Activated naive CD4-positive, alpha-beta T cell treated with anti-CD3 and anti-CD28 coated beads, Interleukin-2, amount 50 U/mL, for 24 hours (primary cell): ENCODE measurements at regions not wholly inside any gene's neighbourhood (a gene's known extent, or its start where the extent isn't known, plus 50 kb on each side); places are given as distances from the start of the nearest gene placed in this dataset.
"Not testable (repeated sequence)": the region's sequence is repeated elsewhere in the genome, so short reads cannot be mapped to it uniquely, and the experiment has no call there.

Experiments
- H3K27ac Mint-ChIP-seq: one replicate; pipeline ENCODE4 v1.8.0; 2021; ENCODE audit warnings: mild to moderate bottlenecking, mixed read lengths
- H3K27me3 Mint-ChIP-seq: one replicate; pipeline ENCODE4 v1.8.0; 2021; ENCODE audit warnings: mixed read lengths
- H3K36me3 Mint-ChIP-seq: one replicate; pipeline ENCODE4 v1.8.0; 2021; ENCODE audit warnings: mixed read lengths
- H3K4me1 Mint-ChIP-seq: one replicate; pipeline ENCODE4 v1.8.0; 2021; ENCODE audit warnings: mixed read lengths
- H3K4me3 Mint-ChIP-seq: one replicate; pipeline ENCODE4 v1.8.0; 2021; ENCODE audit warnings: mild to moderate bottlenecking, mixed read lengths
- H3K9me3 Mint-ChIP-seq: one replicate; pipeline ENCODE4 v1.8.0; 2021; ENCODE audit warnings: mixed read lengths

DNA sequence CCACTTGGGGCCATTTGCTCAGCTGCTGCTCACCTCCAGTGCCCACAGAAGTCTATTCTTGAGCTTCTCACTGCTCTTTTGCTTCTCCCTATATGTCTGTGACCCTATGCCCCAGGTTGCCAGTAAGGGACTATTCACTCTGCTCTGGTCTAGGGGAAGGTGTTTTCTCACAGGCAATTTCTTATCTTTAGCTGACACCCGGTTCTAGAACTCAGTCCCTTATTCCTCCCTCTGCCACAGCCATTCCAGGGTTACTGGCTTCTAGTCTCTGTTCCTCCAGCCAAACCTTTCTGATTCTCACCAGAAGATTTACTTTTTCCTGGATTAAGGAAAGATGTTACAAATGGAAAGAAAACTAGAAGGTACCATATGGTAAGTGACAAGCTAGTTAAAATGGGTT is 574.0 kb downstream of the NTRK3 start:
- peaks cover 3% of the 10 kb centered on the region for H3K36me3 Mint-ChIP-seq
- peaks cover 45% of the 10 kb centered on the region for H3K4me1 Mint-ChIP-seq
- no peak overlapping the region for H3K27ac Mint-ChIP-seq
- H3K9me3 Mint-ChIP-seq: peaks cover 12% of the 10 kb centered on the region
- H3K27me3 Mint-ChIP-seq: no peaks in the 10 kb centered on the region
- no peak overlapping the region for H3K4me3 Mint-ChIP-seq

DNA sequence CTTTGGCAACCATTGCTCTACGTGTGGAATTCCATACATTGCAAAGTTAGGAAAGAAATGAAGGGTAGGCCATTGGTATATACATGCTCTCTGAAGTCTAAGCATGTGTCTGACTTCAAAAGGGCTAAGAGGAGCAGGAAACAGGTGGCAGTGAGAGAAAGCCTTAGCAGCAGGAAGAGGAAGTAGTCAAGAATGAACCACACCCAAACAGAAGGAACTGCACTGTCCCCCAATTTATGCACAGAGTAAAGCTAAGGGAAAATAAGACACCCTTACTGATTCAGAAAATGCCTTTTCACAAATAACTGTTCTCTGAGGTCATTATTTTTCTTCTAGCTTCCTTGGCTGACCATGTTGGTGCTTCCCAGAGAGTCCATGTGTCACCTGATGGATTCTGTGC is 575.4 kb downstream of the NTRK3 start:
- Mint-ChIP-seq H3K27me3 (no peaks in the 10 kb centered on the region), H3K9me3 (peaks cover 21% of the 10 kb centered on the region), H3K4me1 (peaks cover 41% of the 10 kb centered on the region), H3K4me3 (peak overlapping the region; percentile 42), H3K27ac (peak overlapping the region; percentile 18), H3K36me3 (peaks cover 8% of the 10 kb centered on the region)

DNA sequence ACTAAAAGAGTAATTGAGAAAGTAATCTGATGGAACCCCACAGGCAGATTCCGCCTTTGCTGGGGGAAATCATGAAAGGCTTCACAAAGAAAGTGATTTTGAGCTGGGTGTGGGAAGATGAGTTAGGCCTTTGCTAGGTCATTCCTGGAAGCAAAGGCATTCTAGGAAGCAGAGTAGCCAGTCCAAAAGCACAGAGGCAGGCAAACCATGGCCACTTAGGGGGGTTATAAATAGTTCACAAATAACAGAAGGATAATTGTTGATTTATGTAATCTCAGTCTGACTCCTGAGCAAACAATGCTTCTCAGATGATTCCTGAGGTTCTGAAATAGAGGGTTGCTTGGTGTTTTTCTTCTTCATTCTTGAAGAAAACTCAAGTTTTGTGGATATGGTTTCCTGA is 576.3 kb downstream of the NTRK3 start:
- no peak overlapping the region for H3K4me3 Mint-ChIP-seq
- H3K27ac Mint-ChIP-seq: no peak overlapping the region
- H3K27me3 Mint-ChIP-seq: no peaks in the 10 kb centered on the region
- peaks cover 41% of the 10 kb centered on the region for H3K4me1 Mint-ChIP-seq
- H3K36me3 Mint-ChIP-seq: peaks cover 8% of the 10 kb centered on the region
- peaks cover 25% of the 10 kb centered on the region for H3K9me3 Mint-ChIP-seq

DNA sequence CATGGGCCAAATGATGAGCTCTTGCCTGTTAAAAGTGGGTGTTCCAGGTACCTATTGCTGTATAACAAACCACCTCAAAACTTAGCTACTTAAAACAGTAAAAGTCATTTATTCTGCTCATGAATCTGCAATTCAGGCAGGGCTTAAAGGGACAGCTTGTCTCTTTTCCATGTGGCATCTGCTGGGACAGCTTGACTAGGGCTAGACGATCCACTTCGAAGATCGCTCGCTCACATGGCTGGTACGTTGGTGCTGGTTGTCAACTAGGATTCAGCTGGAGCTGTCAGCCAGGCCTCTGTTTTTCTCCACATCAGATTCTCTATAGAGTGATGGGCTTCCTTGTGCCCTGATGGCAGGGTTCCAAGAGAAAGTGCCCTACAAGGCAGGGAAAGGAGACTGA is 581.3 kb downstream of the NTRK3 start:
- no peak overlapping the region for H3K27ac Mint-ChIP-seq
- peaks cover 23% of the 10 kb centered on the region for H3K9me3 Mint-ChIP-seq
- no peaks in the 10 kb centered on the region for H3K27me3 Mint-ChIP-seq
- H3K36me3 Mint-ChIP-seq: peaks cover 8% of the 10 kb centered on the region
- peaks cover 7% of the 10 kb centered on the region for H3K4me1 Mint-ChIP-seq
- H3K4me3 Mint-ChIP-seq: no peak overlapping the region

DNA sequence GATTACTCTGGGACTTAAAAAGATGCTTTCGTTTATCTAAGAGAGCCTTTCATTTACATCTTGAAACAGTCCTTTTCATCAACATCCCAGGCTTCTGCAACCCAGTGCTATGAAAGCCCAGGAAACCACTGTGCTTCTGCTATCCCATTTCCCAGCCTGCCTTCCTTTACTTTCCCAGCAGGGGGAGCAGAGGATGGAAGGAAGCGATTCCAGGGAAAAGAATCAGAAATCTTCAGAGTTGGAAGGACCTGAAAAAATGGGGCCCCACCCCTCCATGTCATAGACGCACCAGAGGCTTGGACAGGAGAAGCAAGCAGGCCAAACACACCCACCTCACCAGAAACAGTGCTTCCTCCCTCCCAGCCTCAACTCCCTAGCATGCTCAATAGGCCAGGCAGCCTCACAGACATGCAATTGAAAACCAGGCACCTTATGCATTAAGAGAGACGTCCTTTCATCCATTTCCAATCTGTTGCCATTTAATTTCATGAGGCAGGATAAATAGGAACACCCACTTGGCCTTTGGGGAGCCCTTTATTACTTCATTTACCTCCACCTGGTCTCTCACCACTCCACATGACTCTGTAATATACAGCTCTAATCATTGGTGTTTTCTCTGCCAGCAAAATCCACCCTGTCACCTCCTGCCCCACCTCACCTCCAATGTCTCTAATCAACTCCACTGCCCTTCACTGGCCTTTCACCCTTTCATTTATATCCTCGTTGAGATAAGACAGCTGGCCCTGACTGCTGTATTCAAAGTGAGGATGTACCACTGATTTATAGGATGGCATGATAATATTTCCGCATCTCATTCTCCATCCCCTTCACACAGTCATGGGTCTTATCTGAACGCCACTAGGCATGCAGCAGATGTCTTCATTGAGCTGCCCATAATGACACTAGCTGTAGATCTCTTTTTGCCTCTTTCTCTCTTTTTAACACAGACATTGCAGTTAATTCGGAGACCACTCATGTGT is 583.9 kb downstream of the NTRK3 start:
- H3K9me3 Mint-ChIP-seq: peaks cover 31% of the 10 kb centered on the region

DNA sequence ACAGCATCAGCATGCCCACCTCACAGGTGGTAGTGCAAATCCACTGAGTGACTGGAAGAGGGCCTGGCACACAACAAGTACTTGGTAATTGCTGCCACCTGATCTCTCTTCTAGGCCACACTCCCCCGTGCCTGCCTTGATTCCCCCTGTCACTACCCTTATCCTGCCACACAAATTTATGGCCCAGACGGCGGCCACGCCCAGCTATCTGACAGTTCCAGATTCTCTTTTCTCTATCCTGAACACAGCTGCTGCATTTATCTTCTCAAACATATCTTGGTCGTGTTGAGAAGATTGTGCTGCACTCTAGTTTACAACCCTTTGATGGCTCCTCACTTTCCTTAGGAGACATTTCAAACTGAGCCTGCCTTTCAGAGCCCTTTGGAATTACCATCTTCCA is 585.2 kb downstream of the NTRK3 start:
- Mint-ChIP-seq H3K4me1 (peaks cover 4% of the 10 kb centered on the region), H3K27me3 (no peaks in the 10 kb centered on the region), H3K27ac (peak overlapping the region; percentile 9), H3K4me3 (no peak overlapping the region), H3K9me3 (peaks cover 21% of the 10 kb centered on the region), H3K36me3 (no peaks in the 10 kb centered on the region)

More for the DNA sequence above, 583.9 kb downstream of the NTRK3 start:
- peaks cover 4% of the 10 kb centered on the region for H3K4me1 Mint-ChIP-seq
- peaks cover 6% of the 10 kb centered on the region for H3K36me3 Mint-ChIP-seq
- no peak overlapping the region for H3K4me3 Mint-ChIP-seq
- no peaks in the 10 kb centered on the region for H3K27me3 Mint-ChIP-seq
- H3K27ac Mint-ChIP-seq: no peak overlapping the region

DNA sequence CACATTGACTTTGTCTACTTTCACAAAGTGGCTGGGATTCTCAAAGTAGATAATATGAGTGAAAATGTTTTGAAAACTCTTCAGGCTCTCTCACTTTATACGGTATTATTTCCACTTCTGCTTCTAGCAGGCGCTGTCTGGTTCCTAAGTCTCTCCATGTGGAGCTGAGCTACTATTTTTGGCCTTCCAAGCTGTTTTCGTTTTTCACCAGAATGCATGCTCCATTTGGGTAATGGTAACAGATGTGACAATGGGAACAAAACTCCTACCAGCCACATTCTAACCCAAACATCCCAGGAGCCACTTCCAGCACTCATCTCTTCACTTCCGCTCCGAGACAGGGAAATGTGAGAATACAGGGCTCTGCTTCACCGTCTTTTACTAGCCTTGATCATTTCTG is 586.7 kb downstream of the NTRK3 start:
- Mint-ChIP-seq H3K27me3 (no peaks in the 10 kb centered on the region), H3K4me1 (peaks cover 4% of the 10 kb centered on the region), H3K9me3 (peaks cover 18% of the 10 kb centered on the region), H3K4me3 (no peak overlapping the region), H3K27ac (no peak overlapping the region), H3K36me3 (no peaks in the 10 kb centered on the region)

DNA sequence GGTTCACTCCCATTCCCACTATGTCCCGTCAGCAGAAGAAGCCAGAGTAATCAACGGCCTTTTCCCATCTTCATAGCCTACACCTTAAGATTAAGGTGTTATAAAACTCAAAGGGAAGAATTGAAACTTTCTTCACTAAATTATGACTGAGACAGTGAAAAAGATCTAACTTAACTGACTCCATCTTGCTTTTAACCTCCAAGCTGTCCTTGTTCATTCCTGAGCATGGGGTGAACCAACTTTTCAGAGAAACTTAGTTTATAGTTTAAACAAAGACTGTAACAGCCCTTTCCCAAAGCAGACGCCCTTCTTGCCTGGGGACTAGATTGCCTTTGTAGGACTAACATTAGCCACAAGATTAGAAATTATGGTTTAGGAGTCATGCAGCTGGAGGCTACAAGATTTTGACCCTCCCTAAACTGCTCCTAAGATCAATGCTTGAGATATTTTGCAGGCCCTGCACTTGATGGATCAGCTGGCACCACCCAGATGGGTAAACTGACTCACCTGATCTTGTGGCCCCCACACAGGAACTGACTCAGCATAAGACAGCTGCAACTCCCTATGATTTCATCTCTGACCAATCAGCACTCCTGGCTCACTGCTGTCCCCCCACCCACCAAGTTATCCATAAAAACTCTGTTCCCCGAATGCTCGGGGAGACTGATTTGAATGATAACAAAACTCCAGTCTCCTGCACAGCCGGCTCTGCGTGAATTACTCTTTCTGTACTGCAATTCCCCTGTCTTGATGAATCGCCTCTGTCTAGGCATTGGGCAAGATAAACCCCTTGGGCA is 587.6 kb downstream of the NTRK3 start:
- H3K9me3 Mint-ChIP-seq: peaks cover 18% of the 10 kb centered on the region
- not testable (repeated sequence) for H3K27ac Mint-ChIP-seq, H3K4me1 Mint-ChIP-seq, H3K4me3 Mint-ChIP-seq, H3K36me3 Mint-ChIP-seq, H3K27me3 Mint-ChIP-seq

DNA sequence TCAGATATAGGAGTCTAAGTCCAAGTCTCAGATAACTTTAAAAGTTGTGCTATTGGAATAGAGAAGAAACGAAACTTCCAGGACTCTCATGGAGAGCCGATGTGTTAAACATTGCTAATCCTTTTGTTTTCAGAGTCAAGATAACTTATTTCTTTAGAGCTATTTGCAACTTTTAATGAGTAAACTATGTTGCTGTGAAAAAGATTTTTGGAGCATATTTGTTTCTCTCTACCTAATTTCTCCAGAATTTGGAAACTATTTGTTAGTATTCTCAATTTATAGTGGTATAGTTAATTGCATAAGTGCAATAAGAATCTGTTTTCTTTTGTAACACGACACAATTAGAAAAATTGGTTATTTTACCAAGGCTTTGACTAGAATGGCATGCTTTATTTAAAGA is 588.9 kb downstream of the NTRK3 start:
- no peaks in the 10 kb centered on the region for H3K36me3 Mint-ChIP-seq
- H3K27me3 Mint-ChIP-seq: no peaks in the 10 kb centered on the region
- H3K4me3 Mint-ChIP-seq: no peak overlapping the region
- peaks cover 18% of the 10 kb centered on the region for H3K9me3 Mint-ChIP-seq
- no peak overlapping the region for H3K27ac Mint-ChIP-seq
- H3K4me1 Mint-ChIP-seq: no peaks in the 10 kb centered on the region

DNA sequence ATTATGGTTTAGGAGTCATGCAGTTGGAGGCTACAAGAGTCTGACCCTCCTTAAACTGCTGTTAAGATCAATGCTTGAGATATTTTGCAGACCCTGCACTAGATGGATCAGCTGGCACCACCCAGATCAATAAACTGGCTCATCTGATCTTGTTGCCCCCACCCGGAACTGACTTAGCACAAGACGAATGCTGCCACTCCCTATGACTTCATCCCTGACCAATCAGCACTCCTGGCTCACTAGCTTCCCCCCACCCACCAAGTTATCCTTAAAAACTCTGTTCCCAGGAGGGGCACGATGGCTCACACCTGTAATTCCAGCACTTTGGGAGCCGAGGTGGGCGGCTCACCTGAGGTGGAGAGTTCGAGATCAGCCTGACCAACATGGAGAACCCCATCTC is 594.0 kb downstream of the NTRK3 start:
- Mint-ChIP-seq H3K27ac (no peak overlapping the region), H3K4me3 (no peak overlapping the region), H3K4me1 (peaks cover 10% of the 10 kb centered on the region), H3K9me3 (no peaks in the 10 kb centered on the region), H3K36me3 (no peaks in the 10 kb centered on the region), H3K27me3 (no peaks in the 10 kb centered on the region)

DNA sequence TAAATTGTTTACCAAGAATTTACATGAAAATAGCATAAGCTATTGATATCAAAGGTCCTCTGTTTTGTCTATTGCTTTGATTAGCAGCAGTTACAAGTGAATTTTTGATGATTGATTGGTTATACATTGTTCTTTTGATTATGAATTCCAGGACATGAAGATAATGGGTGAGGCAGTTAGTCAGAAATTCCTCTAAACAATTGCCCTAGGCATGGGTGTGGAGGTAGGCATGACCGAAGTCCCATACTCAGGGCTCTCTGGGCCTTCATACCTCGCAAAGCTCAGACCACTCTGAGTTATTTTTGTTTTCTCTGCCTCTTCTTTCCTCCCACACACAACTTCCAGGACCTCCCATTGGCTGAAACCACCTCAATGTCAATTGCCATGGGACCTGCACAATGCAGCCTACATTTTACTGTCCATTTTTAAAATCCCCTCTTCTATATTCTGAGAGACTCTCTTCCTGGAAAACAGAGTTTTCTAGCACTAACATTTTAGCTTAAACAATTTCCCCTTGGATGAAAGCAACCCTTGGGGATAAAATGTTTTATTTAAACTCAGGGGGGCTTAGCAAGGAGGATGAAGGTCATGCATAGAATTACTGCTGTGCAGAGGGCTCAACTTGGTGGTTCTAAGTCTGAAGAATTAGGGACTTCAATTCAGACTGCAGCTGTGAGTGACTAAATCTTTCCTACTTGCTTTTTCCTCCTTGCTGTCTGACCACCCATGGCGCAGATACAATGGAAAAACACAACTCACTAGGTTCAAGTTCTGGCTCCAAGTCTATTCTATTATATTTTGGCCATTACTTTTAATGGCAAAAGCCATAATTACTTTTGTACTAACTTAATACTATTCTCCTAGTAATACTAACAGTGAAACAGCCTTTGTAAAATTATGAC is 594.8 kb downstream of the NTRK3 start:
- Mint-ChIP-seq H3K27ac (no peak overlapping the region), H3K27me3 (no peaks in the 10 kb centered on the region), H3K4me1 (peaks cover 10% of the 10 kb centered on the region), H3K9me3 (no peaks in the 10 kb centered on the region), H3K36me3 (no peaks in the 10 kb centered on the region), H3K4me3 (no peak overlapping the region)

DNA sequence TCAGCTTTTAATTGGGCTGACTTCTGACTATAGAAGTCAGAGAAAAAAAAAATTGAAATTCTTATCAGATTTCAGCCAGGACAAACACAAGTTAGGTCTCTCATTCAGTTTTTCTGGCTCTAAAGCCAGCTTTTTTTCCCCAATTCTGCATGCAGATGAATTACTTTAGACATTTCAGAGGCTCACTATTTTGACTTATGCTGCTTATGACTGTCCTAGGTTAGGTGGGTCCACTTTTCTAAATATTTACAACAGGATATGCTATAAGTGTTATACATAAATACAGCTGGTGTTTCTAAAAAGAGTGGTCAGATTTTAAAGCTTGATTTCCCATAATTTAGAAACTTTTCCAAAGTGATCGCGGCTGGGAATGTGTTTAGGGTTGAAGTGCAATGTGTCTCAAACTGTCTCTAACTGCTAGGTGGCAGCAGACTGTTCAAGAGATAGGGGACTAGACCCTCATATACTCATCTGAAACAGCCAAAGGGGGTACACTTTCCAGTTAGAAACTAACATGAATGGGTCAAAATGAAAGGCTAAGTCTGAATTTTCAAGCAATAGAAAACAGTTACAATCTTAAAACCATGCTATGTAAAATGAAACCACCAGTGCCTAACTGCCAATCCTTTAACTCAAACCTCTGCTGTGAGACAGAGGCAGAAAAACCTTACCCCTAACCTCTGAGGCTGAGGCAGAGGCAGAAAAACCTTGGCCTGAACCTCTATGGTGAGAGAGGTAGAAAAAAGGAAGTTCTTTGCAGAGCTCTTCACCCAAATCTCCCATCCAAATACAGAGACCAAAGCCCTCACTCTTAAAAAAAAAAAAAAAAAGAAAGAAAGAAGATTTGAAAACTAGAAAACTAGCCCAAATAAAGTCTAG is 596.0 kb downstream of the NTRK3 start:
- no peaks in the 10 kb centered on the region for H3K27me3 Mint-ChIP-seq
- no peaks in the 10 kb centered on the region for H3K9me3 Mint-ChIP-seq
- peaks cover 10% of the 10 kb centered on the region for H3K4me1 Mint-ChIP-seq
- H3K36me3 Mint-ChIP-seq: no peaks in the 10 kb centered on the region
- no peak overlapping the region for H3K27ac Mint-ChIP-seq
- H3K4me3 Mint-ChIP-seq: no peak overlapping the region

DNA sequence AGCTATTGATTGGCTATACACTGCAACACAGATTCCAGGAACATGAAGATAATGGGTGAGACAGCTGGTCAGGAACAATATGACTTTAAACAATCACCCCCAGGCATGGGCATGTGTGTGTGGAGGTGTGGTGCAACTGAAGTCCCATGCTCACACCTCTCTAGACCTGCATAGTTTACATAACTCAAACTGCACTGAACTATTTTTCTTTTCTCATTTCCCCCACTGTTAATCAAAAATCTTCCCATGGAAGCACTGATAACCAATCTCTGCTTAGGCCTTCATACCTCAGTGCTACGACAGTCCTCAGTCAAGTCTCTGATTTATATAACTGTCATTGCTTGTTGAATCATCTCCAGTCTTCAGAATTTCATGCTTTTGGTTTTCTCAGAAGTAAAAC is 600.2 kb downstream of the NTRK3 start:
- H3K36me3 Mint-ChIP-seq: no peaks in the 10 kb centered on the region
- no peaks in the 10 kb centered on the region for H3K27me3 Mint-ChIP-seq
- H3K9me3 Mint-ChIP-seq: no peaks in the 10 kb centered on the region
- no peak overlapping the region for H3K4me3 Mint-ChIP-seq
- H3K4me1 Mint-ChIP-seq: peaks cover 10% of the 10 kb centered on the region
- no peak overlapping the region for H3K27ac Mint-ChIP-seq

DNA sequence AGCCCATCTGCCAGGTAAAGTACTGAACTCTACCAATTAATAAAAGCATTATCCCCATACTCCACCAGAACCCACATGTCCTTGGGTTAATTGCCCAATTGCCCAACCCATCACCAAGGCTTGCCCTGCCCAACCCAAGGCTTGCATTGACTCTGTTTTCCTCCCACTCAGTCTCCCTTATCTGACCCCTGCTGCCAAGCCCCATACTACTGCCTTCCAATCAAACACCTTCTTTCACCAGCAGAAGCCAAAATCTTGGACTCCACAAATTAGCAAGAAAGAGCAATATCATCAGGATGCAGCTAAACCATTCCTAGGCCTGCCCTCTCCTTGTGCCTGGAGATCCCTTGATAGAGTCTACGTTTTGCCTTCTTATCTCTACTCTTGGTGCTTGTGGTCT is 602.9 kb downstream of the NTRK3 start:
- H3K36me3 Mint-ChIP-seq: no peaks in the 10 kb centered on the region
- no peaks in the 10 kb centered on the region for H3K9me3 Mint-ChIP-seq
- no peak overlapping the region for H3K4me3 Mint-ChIP-seq
- H3K4me1 Mint-ChIP-seq: no peaks in the 10 kb centered on the region
- H3K27ac Mint-ChIP-seq: no peak overlapping the region
- H3K27me3 Mint-ChIP-seq: no peaks in the 10 kb centered on the region
